K562 (cell line): ENCODE measurements at regions not wholly inside any gene's neighbourhood (a gene's known extent, or its start where the extent isn't known, plus 50 kb on each side); places are given as distances from the start of the nearest gene placed in this dataset.

ENCODE experiments used
- ATAC-seq: fragments of 200-7000 bp; cut with Tn5 transposase; 3 replicates; pipeline ENCODE4 v1.9.1; 2020; ENCODE audit warnings: moderate library complexity
- BruUV-seq: library from RNA; stranded (reverse); fragments of 400-500 nt; replicated peaks from 2 replicates; lab custom pipeline; 2021; lab: Mats Ljungman, UMichigan
- CTCF ChIA-PET: fragments of 300-600 bp; formaldehyde crosslinking; extraction: SDS; loops from one replicate; lab custom pipeline; 2021; ENCODE audit warnings: low intra/inter-chr PET ratio; lab: Yijun Ruan, JAX
- POLR2A ChIA-PET: fragments of 300-600, 350-650 bp; sonication (Branson Sonifier 250); formaldehyde crosslinking; extraction: SDS; loops from one replicate; lab custom pipeline; 2021; ENCODE audit warnings: antibody characterized with exemption, inconsistent platforms; lab: Yijun Ruan, JAX
- DNase-seq, 4 experiments: peaks; one replicate each; pipeline versions ENCODE4 v3.0.0 to v3.0.0-alpha.2; 2011 to 2018; ENCODE audit warnings: low spot score in 3 of 4, mixed read lengths in 3 of 4; ENCODE audit errors: extremely low read depth in 1 of 4
- FAIRE-seq: peaks from 2 replicates; lab custom pipeline; 2011; peaks lifted over from hg19 to GRCh38; lab: Jason Lieb, UNC
- H2AFZ ChIP-seq: 2 replicates; pipeline ENCODE4 v1.6.0; 2011; ENCODE audit warnings: low read depth, low read length, control low read depth, inconsistent platforms
- H3K27ac ChIP-seq: fragments of 200-600 bp; 3 replicates; pipeline ENCODE4 v1.8.0; 2011; ENCODE audit warnings: low read depth, mild to moderate bottlenecking, control low read depth, inconsistent platforms, low read length, moderate library complexity, mixed read lengths; ENCODE audit errors: extremely low read depth
- H3K27me3 ChIP-seq, 2 experiments: fragments of 300-600 bp in 1 of 2; 2 replicates in 1 of 2; 3 replicates in 1 of 2; pipeline versions ENCODE4 v1.6.0 to v1.8.0; 2011; ENCODE audit warnings: inconsistent platforms in 2 of 2, low read length in 2 of 2, mild to moderate bottlenecking in 1 of 2, mixed read lengths in 1 of 2, moderate library complexity in 1 of 2; ENCODE audit not compliant: control insufficient read depth in 2 of 2, insufficient read depth in 2 of 2
- H3K36me3 ChIP-seq: fragments of 300-600 bp; 3 replicates; pipeline ENCODE4 v1.8.0; 2011; ENCODE audit warnings: mild to moderate bottlenecking, low read length, inconsistent platforms; ENCODE audit not compliant: control insufficient read depth, insufficient read depth
- H3K4me1 ChIP-seq, 2 experiments: fragments of 200-600 bp in 1 of 2; replicated peaks in 1 of 2; 2 replicates in 1 of 2; 3 replicates in 1 of 2; pipeline versions ENCODE4 v1.5.1 to v1.8.0; 2011; ENCODE audit warnings: inconsistent platforms in 2 of 2, low read length in 2 of 2, mild to moderate bottlenecking in 1 of 2, mixed read lengths in 1 of 2, moderate library complexity in 1 of 2; ENCODE audit not compliant: control insufficient read depth in 2 of 2, insufficient read depth in 2 of 2
- H3K4me2 ChIP-seq: 2 replicates; pipeline ENCODE4 v1.6.1; 2011; ENCODE audit warnings: low read length, control low read depth, inconsistent platforms, mixed read lengths; ENCODE audit not compliant: insufficient read depth
- H3K4me3 ChIP-seq: fragments of 200-600 bp; sonication (generic), shearing (Covaris generic); 2 replicates; pipeline ENCODE4 v1.5.1; 2016; ENCODE audit warnings: control low read depth, inconsistent platforms
- H3K79me2 ChIP-seq: fragments of 200-600 bp; 3 replicates; pipeline ENCODE4 v1.8.0; 2011; ENCODE audit warnings: low read length, inconsistent platforms; ENCODE audit not compliant: control insufficient read depth, insufficient read depth
- H3K9ac ChIP-seq, 2 experiments: 2 replicates each; pipeline versions ENCODE4 v1.6.0 to v1.6.1; 2011; ENCODE audit warnings: low read depth in 2 of 2, low read length in 2 of 2, control low read depth in 1 of 2, inconsistent platforms in 1 of 2, mild to moderate bottlenecking in 1 of 2, mixed read lengths in 1 of 2; ENCODE audit not compliant: insufficient read depth in 1 of 2
- H3K9me1 ChIP-seq: one replicate; pipeline ENCODE4 v1.6.0; 2011; ENCODE audit warnings: inconsistent platforms, mild to moderate bottlenecking, low read length, moderate library complexity; ENCODE audit not compliant: control insufficient read depth, insufficient read depth
- H3K9me3 ChIP-seq: replicated peaks from 2 replicates; pipeline ENCODE4 v1.5.1; 2011; ENCODE audit warnings: low read depth, low read length, inconsistent platforms; ENCODE audit not compliant: control insufficient read depth, insufficient read depth
- H4K20me1 ChIP-seq: replicated peaks from 2 replicates; pipeline ENCODE4 v1.6.1; 2011; ENCODE audit warnings: low read length, inconsistent platforms, mixed read lengths; ENCODE audit not compliant: control insufficient read depth, insufficient read depth
- ARHGAP35 ChIP-seq: fragments of 450-650 bp; IDR thresholded peaks from 2 replicates; pipeline ENCODE4 v1.6.1; 2018; ENCODE audit not compliant: partially characterized antibody
- BRCA1 ChIP-seq, 2 experiments: fragments of 450-650 bp in 1 of 2; sonication (generic) in 1 of 2; formaldehyde crosslinking in 1 of 2; IDR thresholded peaks; 2 replicates each; pipeline versions ENCODE4 v1.5.0 to v1.6.1; 2017 to 2020; ENCODE audit warnings: mild to moderate bottlenecking in 1 of 2, missing genetic modification reagents in 1 of 2
- COPS2 ChIP-seq: fragments of 450-650 bp; conservative IDR thresholded peaks from 2 replicates; pipeline ENCODE4 v1.6.1; 2016; ENCODE audit warnings: mild to moderate bottlenecking, moderate library complexity
- DPF2 ChIP-seq: fragments of 450-650 bp; IDR thresholded peaks from 2 replicates; pipeline ENCODE4 v1.6.1; 2016
- MAZ ChIP-seq, 2 experiments: fragments of 450-650 bp in 1 of 2; sonication (generic) in 1 of 2; formaldehyde crosslinking; IDR thresholded peaks in 1 of 2; conservative IDR thresholded peaks in 1 of 2; 2 replicates each; pipeline versions ENCODE4 v1.4.0 to v1.5.0; 2020; ENCODE audit warnings: mild to moderate bottlenecking in 1 of 2, missing genetic modification reagents in 1 of 2
- ZNF766 ChIP-seq: fragments of 200-800 bp; sonication (Bioruptor generic); conservative IDR thresholded peaks from 2 replicates; pipeline ENCODE4 v1.6.1; 2016; ENCODE audit warnings: missing genetic modification characterization, missing compliant biosample characterization
- WGBS: fragments of 100-300 bp; shearing (Covaris generic); methylation state at CpG from one replicate; pipeline ENCODE4 v1.1.6; 2016; ENCODE audit warnings: low coverage, mixed read lengths; ENCODE audit not compliant: insufficient coverage; ENCODE audit errors: missing lambda C conversion rate; 5-methylcytosine and 5-hydroxymethylcytosine counted together
- in situ Hi-C: fragments of 300-500 bp; cut with MboI; formaldehyde crosslinking; loops from 4 replicates; pipeline ENCODE4 v1.15.0; 2018; ENCODE audit warnings: inconsistent platforms, mixed read lengths
- intact Hi-C: fragments of 100-400 bp; cut with micrococcal nuclease; formaldehyde crosslinking; loops from 2 replicates; pipeline ENCODE4 v1.14.2; 2022
- TF ChIP-seq, protein P1 (sequence below), 2 experiments: IDR thresholded peaks in 1 of 2; conservative IDR thresholded peaks in 1 of 2; 2 replicates each; pipeline ENCODE4 v1.6.1; 2016; ENCODE audit warnings: low read depth in 2 of 2, mild to moderate bottlenecking in 1 of 2, missing compliant biosample characterization in 1 of 2, missing genetic modification characterization in 1 of 2, moderate library complexity in 1 of 2
- TF ChIP-seq, protein P2 (sequence below): sonication (generic); formaldehyde crosslinking; IDR thresholded peaks from 2 replicates; pipeline ENCODE4 v1.8.0; 2022; ENCODE audit warnings: mild to moderate bottlenecking, missing genetic modification reagents
- TF ChIP-seq, protein P3 (sequence below): fragments of 250-450 bp; sonication (Bioruptor Pico); IDR thresholded peaks from 2 replicates; pipeline ENCODE4 v1.8.0; 2022; ENCODE audit warnings: moderate library complexity, mild to moderate bottlenecking, inconsistent platforms
- TF ChIP-seq, protein P4 (sequence below), 2 experiments: fragments of 450-650 bp in 1 of 2; IDR thresholded peaks; 2 replicates each; pipeline ENCODE4 v1.6.1; 2011 to 2017; ENCODE audit warnings: low read depth in 2 of 2, antibody characterized with exemption in 1 of 2, borderline replicate concordance in 1 of 2, low read length in 1 of 2, mild to moderate bottlenecking in 1 of 2, mixed read lengths in 1 of 2; ENCODE audit not compliant: control insufficient read depth in 1 of 2

GRCh38 chr14:66425402-66425801 lies 60.8 kb upstream of the CCDC196 start:
- in situ Hi-C loops = no loop called here
- WGBS = 0% methylated on average over 3 of the region's 5 CpGs

More at GRCh38 chr14:66425402-66425801, 60.8 kb upstream of the CCDC196 start:
- Histone ChIP-seq H3K4me3 (no peak overlapping the region), H3K27ac (no peak overlapping the region), H4K20me1 (no peaks in the 10 kb centered on the region), H3K27me3 (no peaks in the 10 kb centered on the region), H3K4me1 (no peaks in the 10 kb centered on the region), H3K4me2 (no peak overlapping the region)
- no peak for DNase-seq
- intact Hi-C loops = no loop called here
- POLR2A ChIA-PET = interaction anchor here (0.5 kb wide), 1 partner anchor 51 kb away, joined by 3 read pairs; no protein-coding TSS in a partner anchor
- no TSS peak for BruUV-seq
- TF ChIP-seq, protein P1, sequence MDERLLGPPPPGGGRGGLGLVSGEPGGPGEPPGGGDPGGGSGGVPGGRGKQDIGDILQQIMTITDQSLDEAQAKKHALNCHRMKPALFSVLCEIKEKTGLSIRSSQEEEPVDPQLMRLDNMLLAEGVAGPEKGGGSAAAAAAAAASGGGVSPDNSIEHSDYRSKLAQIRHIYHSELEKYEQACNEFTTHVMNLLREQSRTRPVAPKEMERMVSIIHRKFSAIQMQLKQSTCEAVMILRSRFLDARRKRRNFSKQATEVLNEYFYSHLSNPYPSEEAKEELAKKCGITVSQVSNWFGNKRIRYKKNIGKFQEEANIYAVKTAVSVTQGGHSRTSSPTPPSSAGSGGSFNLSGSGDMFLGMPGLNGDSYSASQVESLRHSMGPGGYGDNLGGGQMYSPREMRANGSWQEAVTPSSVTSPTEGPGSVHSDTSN (CRISPR knock-in tag; IDR thresholded peaks at IDR 0.05; ENCODE audit: low read depth) = no peak
- TF ChIP-seq, protein P1 (tag; conservative IDR thresholded peaks at IDR 0.05; ENCODE audit: low read depth) = no peak
- TF ChIP-seq, protein P2, sequence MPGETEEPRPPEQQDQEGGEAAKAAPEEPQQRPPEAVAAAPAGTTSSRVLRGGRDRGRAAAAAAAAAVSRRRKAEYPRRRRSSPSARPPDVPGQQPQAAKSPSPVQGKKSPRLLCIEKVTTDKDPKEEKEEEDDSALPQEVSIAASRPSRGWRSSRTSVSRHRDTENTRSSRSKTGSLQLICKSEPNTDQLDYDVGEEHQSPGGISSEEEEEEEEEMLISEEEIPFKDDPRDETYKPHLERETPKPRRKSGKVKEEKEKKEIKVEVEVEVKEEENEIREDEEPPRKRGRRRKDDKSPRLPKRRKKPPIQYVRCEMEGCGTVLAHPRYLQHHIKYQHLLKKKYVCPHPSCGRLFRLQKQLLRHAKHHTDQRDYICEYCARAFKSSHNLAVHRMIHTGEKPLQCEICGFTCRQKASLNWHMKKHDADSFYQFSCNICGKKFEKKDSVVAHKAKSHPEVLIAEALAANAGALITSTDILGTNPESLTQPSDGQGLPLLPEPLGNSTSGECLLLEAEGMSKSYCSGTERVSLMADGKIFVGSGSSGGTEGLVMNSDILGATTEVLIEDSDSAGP (CRISPR knock-in tag) = no peak
- no peak for TF ChIP-seq DPF2
- TF ChIP-seq, protein P3, sequence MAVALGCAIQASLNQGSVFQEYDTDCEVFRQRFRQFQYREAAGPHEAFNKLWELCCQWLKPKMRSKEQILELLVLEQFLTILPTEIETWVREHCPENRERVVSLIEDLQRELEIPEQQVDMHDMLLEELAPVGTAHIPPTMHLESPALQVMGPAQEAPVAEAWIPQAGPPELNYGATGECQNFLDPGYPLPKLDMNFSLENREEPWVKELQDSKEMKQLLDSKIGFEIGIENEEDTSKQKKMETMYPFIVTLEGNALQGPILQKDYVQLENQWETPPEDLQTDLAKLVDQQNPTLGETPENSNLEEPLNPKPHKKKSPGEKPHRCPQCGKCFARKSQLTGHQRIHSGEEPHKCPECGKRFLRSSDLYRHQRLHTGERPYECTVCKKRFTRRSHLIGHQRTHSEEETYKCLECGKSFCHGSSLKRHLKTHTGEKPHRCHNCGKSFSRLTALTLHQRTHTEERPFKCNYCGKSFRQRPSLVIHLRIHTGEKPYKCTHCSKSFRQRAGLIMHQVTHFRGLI (CRISPR knock-in tag) = no peak
- no peak for TF ChIP-seq ARHGAP35
- no peak for TF ChIP-seq ZNF766
- TF ChIP-seq BRCA1 (IDR thresholded peaks at IDR 0.05) = no peak
- no peak for TF ChIP-seq BRCA1 (CRISPR knock-in tag; IDR thresholded peaks at IDR 0.05)
- no peak for TF ChIP-seq MAZ (CRISPR knock-in tag; conservative IDR thresholded peaks at IDR 0.05 in 1 of 2, IDR thresholded peaks at IDR 0.05 in 1 of 2)
- TF ChIP-seq, protein P4, sequence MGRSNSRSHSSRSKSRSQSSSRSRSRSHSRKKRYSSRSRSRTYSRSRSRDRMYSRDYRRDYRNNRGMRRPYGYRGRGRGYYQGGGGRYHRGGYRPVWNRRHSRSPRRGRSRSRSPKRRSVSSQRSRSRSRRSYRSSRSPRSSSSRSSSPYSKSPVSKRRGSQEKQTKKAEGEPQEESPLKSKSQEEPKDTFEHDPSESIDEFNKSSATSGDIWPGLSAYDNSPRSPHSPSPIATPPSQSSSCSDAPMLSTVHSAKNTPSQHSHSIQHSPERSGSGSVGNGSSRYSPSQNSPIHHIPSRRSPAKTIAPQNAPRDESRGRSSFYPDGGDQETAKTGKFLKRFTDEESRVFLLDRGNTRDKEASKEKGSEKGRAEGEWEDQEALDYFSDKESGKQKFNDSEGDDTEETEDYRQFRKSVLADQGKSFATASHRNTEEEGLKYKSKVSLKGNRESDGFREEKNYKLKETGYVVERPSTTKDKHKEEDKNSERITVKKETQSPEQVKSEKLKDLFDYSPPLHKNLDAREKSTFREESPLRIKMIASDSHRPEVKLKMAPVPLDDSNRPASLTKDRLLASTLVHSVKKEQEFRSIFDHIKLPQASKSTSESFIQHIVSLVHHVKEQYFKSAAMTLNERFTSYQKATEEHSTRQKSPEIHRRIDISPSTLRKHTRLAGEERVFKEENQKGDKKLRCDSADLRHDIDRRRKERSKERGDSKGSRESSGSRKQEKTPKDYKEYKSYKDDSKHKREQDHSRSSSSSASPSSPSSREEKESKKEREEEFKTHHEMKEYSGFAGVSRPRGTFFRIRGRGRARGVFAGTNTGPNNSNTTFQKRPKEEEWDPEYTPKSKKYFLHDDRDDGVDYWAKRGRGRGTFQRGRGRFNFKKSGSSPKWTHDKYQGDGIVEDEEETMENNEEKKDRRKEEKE (IDR thresholded peaks at IDR 0.05; ENCODE audit: borderline replicate concordance in 1 of 2, control insufficient read depth in 1 of 2, low read depth in 2 of 2, low read length in 1 of 2) = no peak
- no peak for TF ChIP-seq COPS2
- TF ChIP-seq, all 486 proteins: peak for 0
- no peak for ATAC-seq
- CTCF ChIA-PET = no interaction called here
- Histone ChIP-seq H3K9me3 (no peaks in the 10 kb centered on the region), H3K9ac (no peak overlapping the region), H3K9me1 (no peaks in the 10 kb centered on the region), H3K36me3 (no peaks in the 10 kb centered on the region), H2AFZ (no peak overlapping the region), H3K79me2 (no peaks in the 10 kb centered on the region)
- FAIRE-seq = no peak
